Non-pigmented ciliary epithelial cell (primary cell): ENCODE measurements at regions not wholly inside any gene's neighbourhood (a gene's known extent, or its start where the extent isn't known, plus 50 kb on each side); places are given as distances from the start of the nearest gene placed in this dataset.

ENCODE experiments used
- DNase-seq: peaks from one replicate; pipeline ENCODE4 v3.0.0-alpha.2; 2010; ENCODE audit warnings: low read depth

GRCh38 chr22:46054091-46055073 is 77.4 kb upstream of the WNT7B start:
- no peak for DNase-seq

DNA sequence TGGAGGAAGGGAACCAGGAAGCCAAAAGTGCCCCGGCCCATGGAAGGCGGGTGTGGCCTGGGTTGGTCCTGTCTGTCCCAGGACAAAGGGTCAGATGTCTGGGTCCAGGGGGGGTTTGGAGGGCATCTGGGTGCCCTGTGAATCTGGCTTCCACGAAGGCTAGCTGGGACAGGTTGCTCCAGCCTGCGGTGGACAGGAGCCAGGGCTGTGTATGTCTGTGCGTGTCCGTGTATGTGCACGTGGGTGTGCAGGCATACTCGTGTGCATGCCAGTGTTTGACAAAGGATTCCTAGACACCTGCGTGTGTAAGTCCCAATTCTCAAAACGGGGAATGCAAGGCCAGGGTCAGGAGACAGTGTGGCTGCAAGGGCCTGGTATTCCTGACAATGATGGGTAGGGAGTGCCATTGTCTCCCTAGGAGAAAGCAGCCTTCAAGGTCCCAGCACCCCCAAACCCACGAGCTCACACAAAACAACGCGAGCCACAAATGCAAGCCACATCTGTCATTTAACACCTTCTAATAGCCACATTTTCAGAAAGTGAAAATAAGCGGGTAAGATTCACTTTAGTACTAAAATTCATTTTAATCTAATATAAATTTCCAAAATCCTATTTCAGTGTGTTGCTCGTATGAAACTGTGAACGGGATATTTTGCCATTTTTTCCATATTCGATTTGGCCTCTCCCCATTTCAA is 78.4 kb upstream of the WNT7B start:
- no peak for DNase-seq

- DNase-seq = no peak
Measured at GRCh38 chr22:46055911-46056545, 79.1 kb upstream of the WNT7B start.

DNA sequence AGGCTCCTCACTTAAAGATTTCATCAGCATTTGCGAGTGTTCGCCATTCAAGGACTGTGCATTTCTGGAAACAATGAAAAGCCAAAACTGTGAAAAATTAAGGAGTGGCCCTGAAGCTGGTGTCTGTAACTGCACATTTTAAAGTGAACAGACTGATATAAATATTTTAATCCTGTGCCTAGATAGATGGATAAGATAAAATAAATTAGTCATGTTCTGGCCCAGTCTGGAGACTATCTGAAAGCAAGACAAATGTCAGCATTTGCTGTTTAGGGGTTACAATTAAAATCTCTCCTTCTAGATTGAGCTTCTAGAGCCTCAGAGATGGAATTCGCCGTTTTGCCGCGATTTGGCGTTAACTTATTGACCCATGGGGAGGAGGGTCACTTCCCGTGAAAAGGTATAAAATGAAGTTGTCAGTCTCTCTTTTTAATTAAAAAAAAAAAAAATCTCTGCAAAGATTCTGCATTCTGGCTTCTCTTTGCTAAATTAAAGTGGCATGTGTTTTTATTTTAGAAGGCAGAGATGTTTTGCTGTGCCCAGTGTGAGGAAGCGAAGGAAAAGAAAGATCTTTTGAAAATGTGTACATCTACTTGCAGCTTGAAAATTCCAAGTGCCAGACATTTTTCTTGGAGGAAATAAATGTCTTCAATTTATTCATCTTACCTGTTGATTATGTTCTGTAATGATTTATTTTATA is 79.7 kb upstream of the WNT7B start:
- DNase-seq = no peak

- no peak for DNase-seq
Measured at GRCh38 chr22:46057246-46058090, 80.5 kb upstream of the WNT7B start.

- DNase-seq = no peak
Measured at GRCh38 chr22:46058091-46058420, 81.1 kb upstream of the WNT7B start.

DNA sequence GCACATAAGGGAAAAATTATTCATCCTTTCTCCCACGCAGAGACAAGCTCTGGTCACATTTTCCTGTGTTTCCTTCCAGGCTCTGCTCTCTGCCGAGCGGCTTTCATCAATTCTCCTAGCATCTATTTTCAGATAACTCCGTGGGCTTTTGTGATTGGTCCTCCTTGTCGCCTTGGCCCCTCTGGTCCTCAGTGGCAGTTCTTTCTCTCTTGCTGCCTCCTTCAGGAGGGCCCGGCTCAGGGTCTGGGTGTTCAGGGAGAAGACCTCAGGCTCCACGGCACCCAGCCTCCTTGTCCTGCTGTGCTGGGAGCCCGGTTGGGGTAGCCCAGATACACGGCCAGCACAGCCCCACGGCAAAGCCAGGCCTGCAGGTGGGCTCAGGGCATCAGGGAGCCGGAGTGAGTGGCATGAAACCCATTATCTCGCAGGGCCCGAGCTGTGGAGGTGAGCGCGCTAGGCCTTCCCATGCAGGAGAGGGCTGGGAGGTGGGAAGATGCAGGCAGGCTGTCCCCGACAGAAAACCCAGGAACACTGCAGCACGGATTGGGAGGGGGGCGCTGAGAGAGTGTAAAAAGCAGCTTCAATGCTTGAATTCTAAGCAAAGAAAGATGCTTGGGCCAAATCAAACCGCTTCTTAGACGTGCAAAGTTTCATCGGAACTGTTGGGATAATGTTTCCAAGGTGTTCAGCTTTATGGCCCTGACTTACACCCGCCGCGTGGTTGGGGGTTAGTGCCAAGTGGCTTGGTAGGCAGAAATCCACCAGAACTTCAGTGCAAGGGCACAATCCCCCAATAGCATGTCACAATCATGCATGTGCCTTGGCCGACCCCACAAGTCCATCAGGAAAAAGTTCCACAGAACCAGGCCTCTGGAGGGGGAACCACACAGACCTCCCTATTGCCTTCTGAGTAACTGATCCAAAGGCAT is 81.9 kb upstream of the WNT7B start:
- DNase-seq = no peak

DNA sequence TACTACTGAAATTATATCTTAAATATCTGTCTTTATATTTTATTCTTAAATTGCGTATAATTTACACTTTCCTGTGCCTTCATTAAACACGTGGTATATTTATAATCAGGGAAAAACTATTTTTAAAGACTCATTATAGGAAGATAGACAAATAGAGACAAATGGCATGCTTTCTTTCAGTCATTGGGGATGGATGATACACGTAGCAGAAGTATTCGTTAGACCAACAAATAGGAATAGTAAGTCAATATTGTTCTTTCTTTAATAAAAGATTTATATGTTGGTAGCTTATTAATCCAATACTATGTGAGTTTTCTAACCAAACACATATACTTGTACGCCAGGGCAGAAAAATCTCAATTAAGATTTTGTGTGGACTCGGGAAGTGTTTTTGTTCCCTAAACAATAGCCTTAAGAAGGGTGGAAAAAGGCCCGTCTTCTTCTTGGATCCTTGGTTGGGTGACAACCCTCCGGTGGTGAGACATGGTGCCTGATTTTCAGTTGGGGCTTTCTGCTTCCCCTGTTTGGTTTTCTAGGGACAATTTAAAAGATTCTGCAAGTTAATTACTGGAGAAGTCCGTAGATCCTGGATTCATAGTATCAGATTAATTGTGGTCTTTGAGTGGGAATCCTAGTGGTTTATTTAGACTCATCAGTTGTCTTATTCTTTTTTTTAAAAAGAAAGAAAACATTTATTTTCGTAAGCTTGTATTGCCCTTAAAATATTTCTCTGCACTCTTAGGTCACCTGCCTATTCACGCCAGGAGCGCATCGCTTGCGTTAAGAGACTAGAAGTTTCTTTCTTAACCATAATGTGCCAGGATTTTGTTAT is 83.5 kb upstream of the WNT7B start:
- no peak for DNase-seq

GRCh38 chr22:46061124-46061500 is 84.2 kb upstream of the WNT7B start:
- DNase-seq = no peak

- DNase-seq = no peak
Measured at GRCh38 chr22:46061501-46062231, 84.7 kb upstream of the WNT7B start.

GRCh38 chr22:46062232-46062615 is 85.3 kb upstream of the WNT7B start:
- no peak for DNase-seq

- no peak for DNase-seq
Measured at GRCh38 chr22:46062971-46063631, 86.1 kb upstream of the WNT7B start.

DNA sequence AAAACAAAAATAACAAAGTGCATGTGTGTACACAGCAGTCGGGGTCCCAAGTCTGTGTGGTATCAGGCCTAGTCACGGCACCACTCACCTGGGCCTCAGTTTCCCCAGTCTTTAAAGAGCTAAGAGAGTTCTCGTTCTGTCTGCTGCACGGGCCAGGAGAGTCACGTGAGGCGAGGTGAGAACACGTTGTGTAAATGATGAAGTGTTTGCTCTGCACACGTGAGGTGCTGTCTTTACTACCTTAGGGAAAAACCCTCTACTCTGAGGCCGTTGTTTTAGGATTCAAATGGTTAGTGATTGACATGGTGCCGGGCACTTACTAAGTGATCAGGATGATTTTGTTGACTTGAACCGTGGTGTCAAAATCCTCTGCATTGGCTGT is 86.5 kb upstream of the PPARA start:
- no peak for DNase-seq

GRCh38 chr22:46064228-46064965 is 85.9 kb upstream of the PPARA start:
- DNase-seq = no peak

GRCh38 chr22:46064966-46065666 is 85.2 kb upstream of the PPARA start:
- no peak for DNase-seq

DNA sequence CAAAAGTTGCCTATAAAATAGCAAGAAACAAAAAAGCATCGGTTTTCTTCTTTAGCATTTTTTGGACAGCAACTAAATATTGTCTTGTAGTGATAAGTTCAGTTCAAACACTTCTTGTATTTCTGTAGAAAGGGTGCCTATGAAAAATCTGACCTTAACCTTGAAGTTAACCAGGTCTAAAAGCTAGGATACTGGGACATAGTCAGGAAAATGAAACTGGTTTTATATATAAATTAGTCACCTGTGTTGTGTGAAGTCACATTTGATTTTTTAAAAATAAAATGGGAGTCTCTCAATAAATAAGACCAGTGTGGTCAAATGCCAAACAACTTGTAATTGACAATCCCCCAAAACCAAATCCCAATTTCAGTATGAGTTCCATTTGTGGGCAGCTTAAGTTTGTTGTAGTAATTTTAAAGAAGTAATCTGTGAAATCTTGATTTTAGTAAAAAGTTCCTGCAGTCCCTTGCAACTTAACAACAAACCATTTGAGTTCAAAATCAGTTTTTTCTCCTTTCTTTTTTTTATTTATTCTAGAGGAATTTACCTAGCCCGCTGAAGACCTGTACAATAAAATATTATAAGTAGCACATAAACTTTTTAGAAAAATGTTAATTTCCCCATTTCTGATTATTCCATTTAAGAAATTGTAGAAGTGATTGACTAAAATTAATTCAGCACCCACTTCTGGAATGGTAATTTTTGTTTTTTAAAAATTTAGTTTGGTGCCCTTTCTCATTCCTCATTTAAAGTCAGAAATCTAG is 84.5 kb upstream of the PPARA start:
- DNase-seq = no peak
